T-cell (primary cell): ENCODE measurements at regions not wholly inside any gene's neighbourhood (a gene's known extent, or its start where the extent isn't known, plus 50 kb on each side); places are given as distances from the start of the nearest gene placed in this dataset.

ENCODE experiments used
- ATAC-seq, 4 experiments: fragments of 200-7000 bp in 3 of 4; fragments of 150-1000 bp in 1 of 4; cut with Tn5 transposase; replicated peaks in 1 of 4; 1 replicate in 3 of 4; 2 replicates in 1 of 4; pipeline ENCODE4 v1.10.0; 2021; ENCODE audit warnings: moderate library complexity in 3 of 4, mild to moderate bottlenecking in 2 of 4, moderate number of reproducible peaks in 1 of 4
- CTCF ChIA-PET, 2 donors: fragments of 300-600 bp; sonication (Branson Sonifier 250); formaldehyde crosslinking; loops; one replicate each; lab custom pipeline; 2022; ENCODE audit warnings: antibody characterized with exemption in 2 of 2; lab: Charles Lee
- POLR2A ChIA-PET, 2 donors: fragments of 300-600 bp; sonication (Branson Sonifier 250); formaldehyde crosslinking; loops; one replicate each; lab custom pipeline; 2022; ENCODE audit warnings: antibody characterized with exemption in 2 of 2; lab: Charles Lee
- DNase-seq, 35 experiments: peaks; one replicate each; pipeline versions ENCODE4 v3.0.0 to v3.0.0-alpha.2; 2013 to 2023
- H3K27ac ChIP-seq: one replicate; pipeline ENCODE4 v1.5.1; 2013; ENCODE audit warnings: low read length
- H3K27me3 ChIP-seq, 2 experiments: replicated peaks in 1 of 2; 1 replicate in 1 of 2; 2 replicates in 1 of 2; pipeline versions ENCODE4 v1.6.1 to v1.7.0; 2013; ENCODE audit warnings: low read length in 1 of 2, mixed read lengths in 1 of 2; ENCODE audit not compliant: control insufficient read depth in 2 of 2, insufficient read depth in 2 of 2; ENCODE audit errors: extremely low read depth in 1 of 2
- H3K36me3 ChIP-seq, 2 donors: 1 replicate in 1 of 2; 2 replicates in 1 of 2; pipeline versions ENCODE4 v1.6.1 to v1.7.0; 2013; ENCODE audit warnings: low read length in 1 of 2; ENCODE audit not compliant: control insufficient read depth in 2 of 2, insufficient read depth in 1 of 2; ENCODE audit errors: extremely low read depth in 1 of 2
- H3K4me1 ChIP-seq, 2 experiments: 1 replicate in 1 of 2; 2 replicates in 1 of 2; pipeline versions ENCODE4 v1.6.1 to v1.7.0; 2013; ENCODE audit warnings: low read length in 2 of 2, mixed read lengths in 1 of 2; ENCODE audit not compliant: insufficient read depth in 2 of 2, control insufficient read depth in 1 of 2; ENCODE audit errors: extremely low read depth in 1 of 2
- H3K4me3 ChIP-seq, 2 donors: 1 replicate in 1 of 2; 2 replicates in 1 of 2; pipeline versions ENCODE4 v1.5.1 to v1.7.0; 2013; ENCODE audit warnings: mild to moderate bottlenecking in 2 of 2, low read length in 1 of 2, moderate library complexity in 1 of 2; ENCODE audit not compliant: control insufficient read depth in 1 of 2; ENCODE audit errors: extremely low read depth in 1 of 2
- H3K9me3 ChIP-seq: 2 replicates; pipeline ENCODE4 v1.7.0; 2013
- H3K27ac Mint-ChIP-seq, 2 donors: one replicate each; pipeline ENCODE4 v1.8.0; 2020 to 2021; ENCODE audit warnings: mild to moderate bottlenecking in 2 of 2, mixed read lengths in 2 of 2
- H3K27me3 Mint-ChIP-seq, 2 donors: one replicate each; pipeline ENCODE4 v1.8.0; 2021 to 2022; ENCODE audit warnings: mixed read lengths in 2 of 2
- H3K36me3 Mint-ChIP-seq: one replicate; pipeline ENCODE4 v1.8.0; 2021; ENCODE audit warnings: mixed read lengths
- H3K4me1 Mint-ChIP-seq, 3 donors: one replicate each; pipeline ENCODE4 v1.8.0; 2020 to 2022; ENCODE audit warnings: mixed read lengths in 3 of 3, mild to moderate bottlenecking in 1 of 3
- H3K4me3 Mint-ChIP-seq, 3 donors: one replicate each; pipeline ENCODE4 v1.8.0; 2020 to 2022; ENCODE audit warnings: mild to moderate bottlenecking in 3 of 3, mixed read lengths in 3 of 3, moderate library complexity in 3 of 3
- H3K9me3 Mint-ChIP-seq, 3 donors: one replicate each; pipeline ENCODE4 v1.8.0; 2020 to 2022; ENCODE audit warnings: mixed read lengths in 3 of 3
- WGBS: methylation state at CpG from one replicate; pipeline ENCODE4 v1.1.5; 2013; ENCODE audit warnings: missing lambda C conversion rate; ENCODE audit not compliant: insufficient coverage; 5-methylcytosine and 5-hydroxymethylcytosine counted together

GRCh38 chr11:95392644-95393043 is 161.6 kb upstream of the SESN3 start:
- Mint-ChIP-seq H3K9me3 (peaks cover 3 to 20% (median 5%) of the 10 kb centered on the region in 3 donors), H3K4me3 (no peak overlapping the region), H3K27ac (no peak overlapping the region), H3K27me3 (no peaks in the 10 kb centered on the region), H3K36me3 (peaks cover 5% of the 10 kb centered on the region), H3K4me1 (no peaks in the 10 kb centered on the region)
- Histone ChIP-seq H3K36me3 (no peaks in the 10 kb centered on the region), H3K4me1 (no peaks in the 10 kb centered on the region), H3K4me3 (no peak overlapping the region), H3K27me3 (no peaks in the 10 kb centered on the region), H3K9me3 (no peaks in the 10 kb centered on the region), H3K27ac (no peak overlapping the region)
- DNase-seq = no peak
- WGBS = no CpG with 5 or more reads among the region's 1 CpG
- POLR2A ChIA-PET = no interaction called here
- CTCF ChIA-PET = no interaction called here
- no peak for ATAC-seq

- CTCF ChIA-PET = no interaction called here
- Mint-ChIP-seq H3K27ac (no peak overlapping the region), H3K36me3 (no peaks in the 10 kb centered on the region), H3K4me3 (no peak overlapping the region), H3K27me3 (no peaks in the 10 kb centered on the region), H3K4me1 (peaks cover 0 to 6% (median 4%) of the 10 kb centered on the region in 3 donors), H3K9me3 (no peaks in the 10 kb centered on the region)
- Histone ChIP-seq H3K4me1 (no peaks in the 10 kb centered on the region), H3K36me3 (no peaks in the 10 kb centered on the region), H3K27me3 (no peaks in the 10 kb centered on the region), H3K4me3 (no peak overlapping the region), H3K9me3 (no peaks in the 10 kb centered on the region), H3K27ac (no peak overlapping the region)
- ATAC-seq (no peak), DNase-seq (no peak)
- POLR2A ChIA-PET = no interaction called here
- 50% methylated on average over 1 of the region's 1 CpG for WGBS
Measured at GRCh38 chr11:95389427-95389826, 158.4 kb upstream of the SESN3 start.

GRCh38 chr11:95388086-95388485 is 157.1 kb upstream of the SESN3 start:
- no peaks in the 10 kb centered on the region for H3K27me3 ChIP-seq

GRCh38 chr11:95387325-95387724 is 156.3 kb upstream of the SESN3 start:
- no peak overlapping the region for H3K4me3 Mint-ChIP-seq
- no peaks in the 10 kb centered on the region for H3K9me3 ChIP-seq
- H3K27me3 ChIP-seq = no peaks in the 10 kb centered on the region
- no peaks in the 10 kb centered on the region for H3K27me3 Mint-ChIP-seq
- no peaks in the 10 kb centered on the region for H3K4me1 ChIP-seq
- 100% methylated on average over 1 of the region's 1 CpG for WGBS
- no peak for ATAC-seq
- no peak overlapping the region for H3K4me3 ChIP-seq
- H3K27ac Mint-ChIP-seq = no peak overlapping the region
- no peak overlapping the region for H3K27ac ChIP-seq
- peaks cover 0 to 7% (median 7%) of the 10 kb centered on the region in 3 donors for H3K4me1 Mint-ChIP-seq
- H3K36me3 Mint-ChIP-seq = no peaks in the 10 kb centered on the region
- DNase-seq = no peak
- POLR2A ChIA-PET = no interaction called here
- CTCF ChIA-PET = no interaction called here
- no peaks in the 10 kb centered on the region for H3K36me3 ChIP-seq
- no peaks in the 10 kb centered on the region for H3K9me3 Mint-ChIP-seq

More at GRCh38 chr11:95388086-95388485, 157.1 kb upstream of the SESN3 start:
- Histone ChIP-seq H3K9me3 (no peaks in the 10 kb centered on the region), H3K4me1 (no peaks in the 10 kb centered on the region), H3K4me3 (no peak overlapping the region), H3K36me3 (no peaks in the 10 kb centered on the region), H3K27ac (no peak overlapping the region)
- H3K4me3 Mint-ChIP-seq = no peak overlapping the region
- H3K9me3 Mint-ChIP-seq = no peaks in the 10 kb centered on the region
- peaks cover 0 to 6% (median 6%) of the 10 kb centered on the region in 3 donors for H3K4me1 Mint-ChIP-seq
- POLR2A ChIA-PET = no interaction called here
- H3K27ac Mint-ChIP-seq = no peak overlapping the region
- DNase-seq (no peak), ATAC-seq (no peak)
- CTCF ChIA-PET = interaction anchor here in 1 of 2 donors (0.7 kb wide), 1 partner anchor 230 kb away, joined by 3 read pairs; no protein-coding TSS in a partner anchor
- no peaks in the 10 kb centered on the region for H3K36me3 Mint-ChIP-seq
- WGBS = 86% methylated on average over 3 of the region's 6 CpGs
- H3K27me3 Mint-ChIP-seq = no peaks in the 10 kb centered on the region

GRCh38 chr11:95385577-95385976 is 154.6 kb upstream of the SESN3 start:
- no peaks in the 10 kb centered on the region for H3K36me3 Mint-ChIP-seq
- POLR2A ChIA-PET = no interaction called here
- H3K9me3 Mint-ChIP-seq = no peaks in the 10 kb centered on the region
- peaks cover 0 to 13% (median 12%) of the 10 kb centered on the region in 3 donors for H3K4me1 Mint-ChIP-seq
- ATAC-seq (no peak), DNase-seq (no peak)
- Histone ChIP-seq H3K27me3 (no peaks in the 10 kb centered on the region), H3K9me3 (no peaks in the 10 kb centered on the region), H3K4me3 (no peak overlapping the region), H3K36me3 (no peaks in the 10 kb centered on the region), H3K27ac (no peak overlapping the region), H3K4me1 (no peaks in the 10 kb centered on the region)
- no peaks in the 10 kb centered on the region for H3K27me3 Mint-ChIP-seq
- H3K27ac Mint-ChIP-seq = no peak overlapping the region
- CTCF ChIA-PET = no interaction called here
- H3K4me3 Mint-ChIP-seq = no peak overlapping the region

- Mint-ChIP-seq H3K27ac (no peak overlapping the region), H3K4me3 (no peak overlapping the region), H3K36me3 (no peaks in the 10 kb centered on the region), H3K4me1 (peaks cover 0 to 8% (median 8%) of the 10 kb centered on the region in 3 donors), H3K9me3 (peaks cover 0 to 3% (median 0%) of the 10 kb centered on the region in 3 donors), H3K27me3 (peaks cover 2 to 4% of the 10 kb centered on the region in 2 donors)
- POLR2A ChIA-PET = no interaction called here
- no peaks in the 10 kb centered on the region for H3K9me3 ChIP-seq
- H3K27me3 ChIP-seq = no peaks in the 10 kb centered on the region
- H3K36me3 ChIP-seq = no peaks in the 10 kb centered on the region
- no peak overlapping the region for H3K27ac ChIP-seq
- CTCF ChIA-PET = no interaction called here
- H3K4me3 ChIP-seq = no peak overlapping the region
- no peak for ATAC-seq
- no peak for DNase-seq
- no peaks in the 10 kb centered on the region for H3K4me1 ChIP-seq
Measured at GRCh38 chr11:95379479-95379878, 148.5 kb upstream of the SESN3 start.

GRCh38 chr11:95378789-95379188 is 147.8 kb upstream of the SESN3 start:
- no peaks in the 10 kb centered on the region for H3K36me3 ChIP-seq
- no peaks in the 10 kb centered on the region for H3K4me1 ChIP-seq
- CTCF ChIA-PET = no interaction called here
- POLR2A ChIA-PET = no interaction called here
- H3K9me3 ChIP-seq = no peaks in the 10 kb centered on the region
- Mint-ChIP-seq H3K9me3 (peaks cover 0 to 3% (median 0%) of the 10 kb centered on the region in 3 donors), H3K4me3 (no peak overlapping the region), H3K36me3 (no peaks in the 10 kb centered on the region), H3K27me3 (peaks cover 4% of the 10 kb centered on the region in 2 donors), H3K4me1 (peaks cover 0 to 8% (median 8%) of the 10 kb centered on the region in 3 donors), H3K27ac (no peak overlapping the region)
- no peak overlapping the region for H3K4me3 ChIP-seq
- no peaks in the 10 kb centered on the region for H3K27me3 ChIP-seq
- no CpG with 5 or more reads among the region's 1 CpG for WGBS
- no peak for DNase-seq
- ATAC-seq = no peak
- H3K27ac ChIP-seq = no peak overlapping the region
